HG03025 (cell line): ENCODE measurements at regions not wholly inside any gene's neighbourhood (a gene's known extent, or its start where the extent isn't known, plus 50 kb on each side); places are given as distances from the start of the nearest gene placed in this dataset.
"Not testable (repeated sequence)": the region's sequence is repeated elsewhere in the genome, so short reads cannot be mapped to it uniquely, and the experiment has no call there.

Experiments
- ATAC-seq: cut with Tn5 transposase; IDR thresholded peaks from one replicate; pipeline ENCODE4 v1.9.1; 2021; ENCODE audit warnings: mild to moderate bottlenecking, moderate library complexity; ENCODE audit not compliant: unreplicated experiment, low FRiP score

- ATAC-seq: no peak
These were observed 224.3 kb upstream of the SLC35B3 start for GRCh38 chr6:8659404-8660189.

- no peak for ATAC-seq
These were observed 223.1 kb upstream of the SLC35B3 start for GRCh38 chr6:8658416-8658815.

- ATAC-seq: no peak
These were observed 222.2 kb upstream of the SLC35B3 start for GRCh38 chr6:8657522-8657921.

- no peak for ATAC-seq
These were observed 220.5 kb upstream of the SLC35B3 start for GRCh38 chr6:8655670-8656454.

GRCh38 chr6:8652710-8653109 is 217.4 kb upstream of the SLC35B3 start:
- ATAC-seq: no peak

- no peak for ATAC-seq
These were observed 216.7 kb upstream of the SLC35B3 start for GRCh38 chr6:8651998-8652397.

- no peak for ATAC-seq
These were observed 209.9 kb upstream of the SLC35B3 start for GRCh38 chr6:8645212-8645611.

GRCh38 chr6:8644306-8644705 is 209.0 kb upstream of the SLC35B3 start:
- no peak for ATAC-seq

GRCh38 chr6:8642854-8643253 is 207.5 kb upstream of the SLC35B3 start:
- ATAC-seq: no peak

GRCh38 chr6:8642131-8642530 is 206.8 kb upstream of the SLC35B3 start:
- no peak for ATAC-seq

GRCh38 chr6:8639928-8640649 is 204.7 kb upstream of the SLC35B3 start:
- no peak for ATAC-seq

GRCh38 chr6:8637896-8638597 is 202.7 kb upstream of the SLC35B3 start:
- ATAC-seq: no peak

- ATAC-seq: no peak
These were observed 198.4 kb upstream of the SLC35B3 start for GRCh38 chr6:8633762-8634161.

- ATAC-seq: no peak
These were observed 193.4 kb upstream of the SLC35B3 start for GRCh38 chr6:8628736-8629135.

- ATAC-seq: no peak
These were observed 192.7 kb upstream of the SLC35B3 start for GRCh38 chr6:8628063-8628462.

GRCh38 chr6:8627085-8627861 is 191.9 kb upstream of the SLC35B3 start:
- peak; percentile 88 for ATAC-seq

GRCh38 chr6:8624665-8625064 is 189.3 kb upstream of the SLC35B3 start:
- ATAC-seq: no peak

GRCh38 chr6:8623441-8623840 is 188.1 kb upstream of the SLC35B3 start:
- ATAC-seq: no peak

- ATAC-seq: no peak
These were observed 184.5 kb upstream of the SLC35B3 start for GRCh38 chr6:8619853-8620252.

- not testable (repeated sequence) for ATAC-seq
These were observed 184.1 kb upstream of the SLC35B3 start for GRCh38 chr6:8619408-8619807.
